ENCODE measurements at regions not wholly inside any gene's neighbourhood (a gene's known extent, or its start where the extent isn't known, plus 50 kb on each side); places are given as distances from the start of the nearest gene placed in this dataset.
"Not testable (repeated sequence)": the region's sequence is repeated elsewhere in the genome, so short reads cannot be mapped to it uniquely, and the experiment has no call there.

GRCh38 chr7:152911226-152911560 is 151.6 kb downstream of the ACTR3B start:
- H3K27me3 ChIP-seq: no peaks in the 10 kb centered on the region
- no peak for DNase-seq
- H3K36me3 ChIP-seq: no peaks in the 10 kb centered on the region
- H3K9me3 ChIP-seq: no peaks in the 10 kb centered on the region
- no peak overlapping the region for H3K27ac ChIP-seq
- H3K4me1 ChIP-seq: no peaks in the 10 kb centered on the region
- TF ChIP-seq POLR2A (IDR thresholded peaks at IDR 0.05) (no peak), CTCF (IDR thresholded peaks at IDR 0.05) (no peak)
- no peak overlapping the region for H3K4me3 ChIP-seq

- Histone ChIP-seq H3K36me3 (no peaks in the 10 kb centered on the region), H3K4me1 (no peaks in the 10 kb centered on the region), H3K4me3 (no peak overlapping the region), H3K27me3 (no peaks in the 10 kb centered on the region), H3K27ac (no peak overlapping the region), H3K9me3 (no peaks in the 10 kb centered on the region)
- TF ChIP-seq POLR2A (IDR thresholded peaks at IDR 0.05) (no peak), CTCF (IDR thresholded peaks at IDR 0.05) (no peak)
- no peak for DNase-seq
Observed at GRCh38 chr7:152911922-152912321, 152.4 kb downstream of the ACTR3B start.

- TF ChIP-seq CTCF (IDR thresholded peaks at IDR 0.05): no peak
- no peak overlapping the region for H3K27ac ChIP-seq
Observed at GRCh38 chr7:152912511-152912910, 153.0 kb downstream of the ACTR3B start.

GRCh38 chr7:152913492-152913891 is 153.9 kb downstream of the ACTR3B start:
- TF ChIP-seq POLR2A (IDR thresholded peaks at IDR 0.05): no peak
- TF ChIP-seq CTCF (IDR thresholded peaks at IDR 0.05): no peak
- H3K9me3 ChIP-seq: no peaks in the 10 kb centered on the region
- H3K36me3 ChIP-seq: no peaks in the 10 kb centered on the region
- H3K27me3 ChIP-seq: no peaks in the 10 kb centered on the region
- no peak for DNase-seq
- no peak overlapping the region for H3K27ac ChIP-seq
- no peak overlapping the region for H3K4me3 ChIP-seq
- no peaks in the 10 kb centered on the region for H3K4me1 ChIP-seq

More at GRCh38 chr7:152912511-152912910, 153.0 kb downstream of the ACTR3B start:
- no peaks in the 10 kb centered on the region for H3K27me3 ChIP-seq
- no peaks in the 10 kb centered on the region for H3K4me1 ChIP-seq
- DNase-seq: no peak
- no peak overlapping the region for H3K4me3 ChIP-seq
- H3K36me3 ChIP-seq: no peaks in the 10 kb centered on the region
- no peaks in the 10 kb centered on the region for H3K9me3 ChIP-seq

GRCh38 chr7:152914014-152914844 is 154.7 kb downstream of the ACTR3B start:
- TF ChIP-seq CTCF (IDR thresholded peaks at IDR 0.05): no peak
- no peak for TF ChIP-seq POLR2A (IDR thresholded peaks at IDR 0.05)

GRCh38 chr7:152914845-152915102 is 155.2 kb downstream of the ACTR3B start:
- not testable (repeated sequence) for H3K9me3 ChIP-seq, H3K4me1 ChIP-seq, H3K4me3 ChIP-seq, H3K36me3 ChIP-seq, H3K27ac ChIP-seq, H3K27me3 ChIP-seq, DNase-seq

More at GRCh38 chr7:152914014-152914844, 154.7 kb downstream of the ACTR3B start:
- Histone ChIP-seq H3K4me3 (no peak overlapping the region), H3K27ac (no peak overlapping the region), H3K36me3 (no peaks in the 10 kb centered on the region), H3K9me3 (no peaks in the 10 kb centered on the region), H3K27me3 (no peaks in the 10 kb centered on the region), H3K4me1 (no peaks in the 10 kb centered on the region)
- no peak for DNase-seq

All from Peyer's patch (tissue), 4 donors.